ENCODE measurements at regions not wholly inside any gene's neighbourhood (a gene's known extent, or its start where the extent isn't known, plus 50 kb on each side); places are given as distances from the start of the nearest gene placed in this dataset.

- H3K79me2 ChIP-seq (ENCODE audit: insufficient read depth): no peaks in the 10 kb centered on the region
- H3K9ac ChIP-seq: no peak overlapping the region
- POLR2A ChIA-PET: no interaction called here
- H3K36me3 ChIP-seq (replicated peaks in 1 of 2; ENCODE audit: control insufficient read depth in 1 of 2, insufficient read depth in 2 of 2, low read length in 1 of 2): no peaks in the 10 kb centered on the region
- DNase-seq: no peak
- no peak overlapping the region for H3K4me2 ChIP-seq
- H2AFZ ChIP-seq (ENCODE audit: low read depth): no peak overlapping the region
- H3K4me3 ChIP-seq (ENCODE audit: low read depth in 2 of 2, low read length in 1 of 2): no peak overlapping the region
- 8% methylated on average over 2 of the region's 2 CpGs for WGBS (ENCODE audit: low lambda C conversion rate)
- H4K20me1 ChIP-seq (ENCODE audit: insufficient read depth): no peaks in the 10 kb centered on the region
- H3F3A ChIP-seq (replicated peaks; ENCODE audit: insufficient read depth): peaks cover 2% of the 10 kb centered on the region
- TF ChIP-seq MXI1 (IDR thresholded peaks at IDR 0.05; ENCODE audit: low read depth, low read length): no peak
- no peak for TF ChIP-seq SIN3A (IDR thresholded peaks at IDR 0.05; ENCODE audit: borderline replicate concordance, low read depth, low read length)
- TF ChIP-seq TEAD4 (IDR thresholded peaks at IDR 0.05; ENCODE audit: borderline replicate concordance, insufficient read depth): no peak
- TF ChIP-seq IRF3 (IDR thresholded peaks at IDR 0.05; ENCODE audit: low read depth, low read length): no peak
- H3K27me3 ChIP-seq (ENCODE audit: insufficient read depth): peaks cover 19% of the 10 kb centered on the region; the same call in 1 of the 2 replicates
- no peak overlapping the region for H3K27ac ChIP-seq (ENCODE audit: low read depth in 2 of 2, low read length in 1 of 2)
- CTCF ChIA-PET: interaction anchor here (1.0 to 1.2 kb wide), 2 partner anchors 255 to 1065 kb away, joined by 3 read pairs; no protein-coding TSS in a partner anchor
- H3K4me1 ChIP-seq (ENCODE audit: control insufficient read depth in 1 of 2, insufficient read depth in 2 of 2, low read depth in 1 of 2, low read length in 1 of 2): no peaks in the 10 kb centered on the region
- no peaks in the 10 kb centered on the region for H3K9me3 ChIP-seq
- H3K9me2 ChIP-seq: peaks cover 2% of the 10 kb centered on the region; the same call in 1 of the 2 replicates
Observed at GRCh38 chr7:43006008-43006407, 73.8 kb downstream of the MRPL32 start.

GRCh38 chr7:43010061-43010460 is 77.9 kb downstream of the MRPL32 start:
- ChIA-PET CTCF (interaction anchor here (0.9 kb wide), 1 partner anchor 1070 kb away, joined by 3 read pairs; no protein-coding TSS in a partner anchor), POLR2A (no interaction called here)
- H3K27ac ChIP-seq (ENCODE audit: low read depth in 2 of 2, low read length in 1 of 2): no peak overlapping the region
- 50% methylated on average over 1 of the region's 1 CpG for WGBS (ENCODE audit: low lambda C conversion rate)
- H3K4me3 ChIP-seq (ENCODE audit: low read depth in 2 of 2, low read length in 1 of 2): no peak overlapping the region
- no peaks in the 10 kb centered on the region for H3K9me2 ChIP-seq
- H3K27me3 ChIP-seq (ENCODE audit: insufficient read depth): peaks cover 19% of the 10 kb centered on the region; the same call in 1 of the 2 replicates
- no peaks in the 10 kb centered on the region for H3K4me1 ChIP-seq (ENCODE audit: control insufficient read depth in 1 of 2, insufficient read depth in 2 of 2, low read depth in 1 of 2, low read length in 1 of 2)
- H3K4me2 ChIP-seq: no peak overlapping the region
- no peaks in the 10 kb centered on the region for H3K79me2 ChIP-seq (ENCODE audit: insufficient read depth)
- TF ChIP-seq SIN3A (IDR thresholded peaks at IDR 0.05; ENCODE audit: borderline replicate concordance, low read depth, low read length) (no peak), PBX3 (IDR thresholded peaks at IDR 0.05) (no peak), GABPA (IDR thresholded peaks at IDR 0.05; ENCODE audit: low read depth) (no peak), ELF1 (IDR thresholded peaks at IDR 0.05) (no peak), MAX (IDR thresholded peaks at IDR 0.05; ENCODE audit: low read depth) (no peak), CTCF (IDR thresholded peaks at IDR 0.05) (no peak), RFX5 (IDR thresholded peaks at IDR 0.05; ENCODE audit: low read length) (no peak), POLR2AphosphoS5 (IDR thresholded peaks at IDR 0.05; ENCODE audit: low read depth, low read length) (no peak)
- H2AFZ ChIP-seq (ENCODE audit: low read depth): no peak overlapping the region
- no peaks in the 10 kb centered on the region for H3K36me3 ChIP-seq (replicated peaks in 1 of 2; ENCODE audit: control insufficient read depth in 1 of 2, insufficient read depth in 2 of 2, low read length in 1 of 2)
- no peak overlapping the region for H3K9ac ChIP-seq
- H4K20me1 ChIP-seq (ENCODE audit: insufficient read depth): no peaks in the 10 kb centered on the region
- H3F3A ChIP-seq (replicated peaks; ENCODE audit: insufficient read depth): no peaks in the 10 kb centered on the region
- no peak for DNase-seq
- H3K9me3 ChIP-seq: no peaks in the 10 kb centered on the region
